Stromal cell of bone marrow (primary cell): ENCODE measurements at regions not wholly inside any gene's neighbourhood (a gene's known extent, or its start where the extent isn't known, plus 50 kb on each side); places are given as distances from the start of the nearest gene placed in this dataset.
"Not testable (repeated sequence)": the region's sequence is repeated elsewhere in the genome, so short reads cannot be mapped to it uniquely, and the experiment has no call there.

Experiments
- DNase-seq: peaks from one replicate; pipeline ENCODE4 v3.0.0-alpha.2; 2012; ENCODE audit warnings: low read depth

GRCh38 chr18:70419526-70419925, 130.7 kb downstream of the SOCS6 start:
- DNase-seq = no peak

- DNase-seq = no peak
Observed at GRCh38 chr18:70418546-70419311, 129.9 kb downstream of the SOCS6 start.

- DNase-seq = no peak
Observed at GRCh38 chr18:70417847-70418246, 129.0 kb downstream of the SOCS6 start.

GRCh38 chr18:70416496-70416895, 127.7 kb downstream of the SOCS6 start:
- no peak for DNase-seq

GRCh38 chr18:70415823-70416488, 127.1 kb downstream of the SOCS6 start:
- no peak for DNase-seq

GRCh38 chr18:70414315-70414900, 125.6 kb downstream of the SOCS6 start:
- DNase-seq = no peak

GRCh38 chr18:70413455-70413854, 124.6 kb downstream of the SOCS6 start:
- no peak for DNase-seq

- DNase-seq = no peak
Observed at GRCh38 chr18:70411876-70412435, 123.1 kb downstream of the SOCS6 start.

- no peak for DNase-seq
Observed at GRCh38 chr18:70411307-70411706, 122.5 kb downstream of the SOCS6 start.

- no peak for DNase-seq
Observed at GRCh38 chr18:70405052-70405451, 116.2 kb downstream of the SOCS6 start.

GRCh38 chr18:70400476-70400875, 111.6 kb downstream of the SOCS6 start:
- no peak for DNase-seq

GRCh38 chr18:70398076-70398475, 109.2 kb downstream of the SOCS6 start:
- no peak for DNase-seq

GRCh38 chr18:70397259-70397925, 108.5 kb downstream of the SOCS6 start:
- peak; percentile 64 for DNase-seq

GRCh38 chr18:70395771-70396170, 106.9 kb downstream of the SOCS6 start:
- DNase-seq = not testable (repeated sequence)

- no peak for DNase-seq
Observed at GRCh38 chr18:70394672-70395071, 105.8 kb downstream of the SOCS6 start.

GRCh38 chr18:70390371-70391090, 101.7 kb downstream of the SOCS6 start:
- no peak for DNase-seq

- DNase-seq = not testable (repeated sequence)
Observed at GRCh38 chr18:70389036-70389435, 100.2 kb downstream of the SOCS6 start.

- no peak for DNase-seq
Observed at GRCh38 chr18:70387027-70387426, 98.2 kb downstream of the SOCS6 start.

GRCh38 chr18:70386582-70386981, 97.7 kb downstream of the SOCS6 start:
- DNase-seq = no peak

- DNase-seq = no peak
Observed at GRCh38 chr18:70385474-70385873, 96.6 kb downstream of the SOCS6 start.

GRCh38 chr18:70384181-70384790, 95.4 kb downstream of the SOCS6 start:
- peak; percentile 83 for DNase-seq
